Peyer's patch (tissue), 4 donors: ENCODE measurements at regions not wholly inside any gene's neighbourhood (a gene's known extent, or its start where the extent isn't known, plus 50 kb on each side); places are given as distances from the start of the nearest gene placed in this dataset.
A peak's percentile ranks its signal among the peaks of the same experiment; 100 is the strongest.
"Not testable (repeated sequence)": the region's sequence is repeated elsewhere in the genome, so short reads cannot be mapped to it uniquely, and the experiment has no call there.

Experiments
- DNase-seq, 3 donors: peaks; one replicate each; pipeline ENCODE4 v3.0.0-alpha.2; 2017 to 2019
- H3K27ac ChIP-seq, 4 donors: fragments of 200-600 bp; sonication (generic); one replicate each; pipeline ENCODE4 v1.5.1; 2016 to 2019
- H3K27me3 ChIP-seq, 2 donors: fragments of 200-600 bp; sonication (generic); one replicate each; pipeline ENCODE4 v1.5.1; 2019
- H3K36me3 ChIP-seq, 3 donors: fragments of 200-600 bp; sonication (generic); one replicate each; pipeline ENCODE4 v1.5.1; 2016 to 2019
- H3K4me1 ChIP-seq, 4 donors: fragments of 200-600 bp; sonication (generic); one replicate each; pipeline ENCODE4 v1.5.1; 2016 to 2019
- H3K4me3 ChIP-seq, 4 donors: fragments of 200-600 bp; sonication (generic); 1 replicate in 3 of 4; 2 replicates in 1 of 4; pipeline ENCODE4 v1.5.1; 2016 to 2019; ENCODE audit warnings: mild to moderate bottlenecking in 1 of 4
- H3K9me3 ChIP-seq, 4 donors: fragments of 200-600 bp; sonication (generic); one replicate each; pipeline ENCODE4 v1.5.1; 2016 to 2019; ENCODE audit warnings: mild to moderate bottlenecking in 1 of 4
- CTCF ChIP-seq, 6 experiments: fragments of 450-650 bp in 4 of 6; fragments of 200-600 bp in 2 of 6; sonication (generic) in 1 of 6; IDR thresholded peaks; one replicate each; pipeline ENCODE4 v1.5.1; 2017 to 2019; ENCODE audit warnings: antibody characterized with exemption in 6 of 6, mild to moderate bottlenecking in 3 of 6, moderate library complexity in 1 of 6
- POLR2A ChIP-seq, 2 donors: fragments of 450-650 bp; IDR thresholded peaks; one replicate each; pipeline ENCODE4 v1.5.1; 2017; ENCODE audit warnings: antibody characterized with exemption in 2 of 2, mild to moderate bottlenecking in 2 of 2, moderate library complexity in 2 of 2

GRCh38 chr6:12535586-12536314 is 180.8 kb upstream of the PHACTR1 start:
- Histone ChIP-seq H3K27me3 (no peaks in the 10 kb centered on the region), H3K4me3 (no peak overlapping the region), H3K27ac (no peak overlapping the region), H3K36me3 (no peaks in the 10 kb centered on the region), H3K4me1 (no peaks in the 10 kb centered on the region), H3K9me3 (no peaks in the 10 kb centered on the region)
- no peak for TF ChIP-seq POLR2A (IDR thresholded peaks at IDR 0.05)
- no peak for TF ChIP-seq CTCF (IDR thresholded peaks at IDR 0.05)
- no peak for DNase-seq

- Histone ChIP-seq H3K27me3 (no peaks in the 10 kb centered on the region), H3K4me1 (no peaks in the 10 kb centered on the region), H3K9me3 (no peaks in the 10 kb centered on the region), H3K4me3 (no peak overlapping the region), H3K36me3 (no peaks in the 10 kb centered on the region), H3K27ac (no peak overlapping the region)
- no peak for DNase-seq
- TF ChIP-seq CTCF (IDR thresholded peaks at IDR 0.05) (no peak), POLR2A (IDR thresholded peaks at IDR 0.05) (no peak)
Observed at GRCh38 chr6:12536416-12536815, 180.2 kb upstream of the PHACTR1 start.

- H3K27ac ChIP-seq, result no peak overlapping the region
- no peak for TF ChIP-seq CTCF (IDR thresholded peaks at IDR 0.05)
- TF ChIP-seq POLR2A (IDR thresholded peaks at IDR 0.05), result no peak
- H3K9me3 ChIP-seq, result no peaks in the 10 kb centered on the region
- DNase-seq, result no peak
- no peak overlapping the region for H3K4me3 ChIP-seq
- no peaks in the 10 kb centered on the region for H3K4me1 ChIP-seq
- H3K36me3 ChIP-seq, result no peaks in the 10 kb centered on the region
- no peaks in the 10 kb centered on the region for H3K27me3 ChIP-seq
Observed at GRCh38 chr6:12537389-12537788, 179.2 kb upstream of the PHACTR1 start.

- Histone ChIP-seq H3K27ac (no peak overlapping the region), H3K27me3 (no peaks in the 10 kb centered on the region), H3K36me3 (no peaks in the 10 kb centered on the region), H3K4me1 (no peaks in the 10 kb centered on the region), H3K4me3 (no peak overlapping the region), H3K9me3 (no peaks in the 10 kb centered on the region)
- peak in 1 of 3 donors; percentile 61 for DNase-seq
- TF ChIP-seq POLR2A (IDR thresholded peaks at IDR 0.05) (no peak), CTCF (IDR thresholded peaks at IDR 0.05) (no peak)
Observed at GRCh38 chr6:12538881-12539357, 177.6 kb upstream of the PHACTR1 start.

GRCh38 chr6:12542319-12543115 is 174.1 kb upstream of the PHACTR1 start:
- not testable (repeated sequence) for H3K36me3 ChIP-seq, H3K27ac ChIP-seq, H3K9me3 ChIP-seq, H3K4me3 ChIP-seq, H3K27me3 ChIP-seq, H3K4me1 ChIP-seq, DNase-seq

GRCh38 chr6:12543953-12544352 is 172.6 kb upstream of the PHACTR1 start:
- DNase-seq, result peak in 1 of 3 donors; percentile 57
- Histone ChIP-seq H3K27ac (peak overlapping the region in 1 of 4 donors; percentile 31), H3K4me3 (no peak overlapping the region), H3K27me3 (no peaks in the 10 kb centered on the region), H3K9me3 (no peaks in the 10 kb centered on the region), H3K4me1 (peaks cover 0 to 5% (median 0%) of the 10 kb centered on the region in 4 donors), H3K36me3 (no peaks in the 10 kb centered on the region)
- TF ChIP-seq CTCF (IDR thresholded peaks at IDR 0.05), result peak in 2 of 6 experiments; percentile 14 to 25
- TF ChIP-seq POLR2A (IDR thresholded peaks at IDR 0.05), result no peak
